B cell (primary cell): ENCODE measurements at regions not wholly inside any gene's neighbourhood (a gene's known extent, or its start where the extent isn't known, plus 50 kb on each side); places are given as distances from the start of the nearest gene placed in this dataset.

Experiments used
- ATAC-seq: fragments of 200-7000 bp; cut with Tn5 transposase; one replicate; pipeline ENCODE4 v1.10.0; 2021; ENCODE audit warnings: low read depth, mild to moderate bottlenecking, moderate number of reproducible peaks, moderate library complexity
- CTCF ChIA-PET: fragments of 350-600 bp; sonication (Branson Sonifier 250); formaldehyde crosslinking; loops from one replicate; lab custom pipeline; 2021; ENCODE audit warnings: antibody characterized with exemption, inconsistent platforms; lab: Charles Lee
- POLR2A ChIA-PET: fragments of 350-600 bp; sonication (Branson Sonifier 250); formaldehyde crosslinking; loops from one replicate; lab custom pipeline; 2021; ENCODE audit warnings: antibody characterized with exemption; lab: Charles Lee
- DNase-seq: peaks from one replicate; pipeline ENCODE4 v3.0.0; 2013
- H2AFZ ChIP-seq: 2 replicates; pipeline ENCODE4 v1.6.1; 2012; ENCODE audit warnings: mild to moderate bottlenecking, low read depth, low read length; ENCODE audit not compliant: insufficient read depth, poor library complexity, severe bottlenecking
- H3K27ac ChIP-seq, 2 donors: 1 replicate in 1 of 2; 2 replicates in 1 of 2; pipeline ENCODE4 v1.5.1; 2012 to 2013; ENCODE audit warnings: low read length in 2 of 2, mild to moderate bottlenecking in 2 of 2, moderate library complexity in 1 of 2
- H3K27me3 ChIP-seq, 4 experiments: fragments of 200-600 bp in 1 of 4; sonication (generic) in 1 of 4; replicated peaks in 1 of 4; 1 replicate in 2 of 4; 2 replicates in 2 of 4; pipeline versions ENCODE4 v1.6.1 to v1.7.0; 2013 to 2016; ENCODE audit warnings: low read length in 3 of 4, mild to moderate bottlenecking in 2 of 4, mixed read lengths in 1 of 4, moderate library complexity in 1 of 4; ENCODE audit not compliant: insufficient read depth in 4 of 4, control insufficient read depth in 3 of 4; ENCODE audit errors: control extremely low read depth in 1 of 4
- H3K36me3 ChIP-seq, 2 experiments: replicated peaks in 1 of 2; 1 replicate in 1 of 2; 2 replicates in 1 of 2; pipeline versions ENCODE4 v1.6.1 to v1.7.1; 2013; ENCODE audit warnings: low read length in 1 of 2; ENCODE audit not compliant: insufficient read depth in 2 of 2, control insufficient read depth in 1 of 2; ENCODE audit errors: control extremely low read depth in 1 of 2, extremely low read depth in 1 of 2
- H3K4me1 ChIP-seq, 2 donors: fragments of 200-600 bp in 1 of 2; sonication (generic) in 1 of 2; 1 replicate in 1 of 2; 2 replicates in 1 of 2; pipeline versions ENCODE4 v1.5.1 to v1.6.1; 2013 to 2017; ENCODE audit warnings: low read length in 2 of 2; ENCODE audit not compliant: control insufficient read depth in 2 of 2, insufficient read depth in 2 of 2
- H3K4me2 ChIP-seq: replicated peaks from 2 replicates; pipeline ENCODE3; 2012; ENCODE audit warnings: mild to moderate bottlenecking, low read depth, low read length; ENCODE audit not compliant: poor library complexity, severe bottlenecking
- H3K4me3 ChIP-seq, 5 experiments: fragments of 200-600 bp in 1 of 5; sonication (generic) in 1 of 5; 1 replicate in 3 of 5; 2 replicates in 2 of 5; pipeline versions ENCODE4 v1.5.1 to v1.7.0; 2011 to 2016; ENCODE audit warnings: low read length in 4 of 5, mild to moderate bottlenecking in 4 of 5, low read depth in 2 of 5, control low read depth in 1 of 5, moderate library complexity in 1 of 5; ENCODE audit not compliant: insufficient read depth in 1 of 5; ENCODE audit errors: control extremely low read depth in 1 of 5, extremely low read depth in 1 of 5
- H3K79me2 ChIP-seq: fragments of 200-600 bp; sonication (generic); one replicate; pipeline ENCODE4 v1.6.0; 2016; ENCODE audit warnings: low read length; ENCODE audit not compliant: control insufficient read depth, insufficient read depth
- H3K9ac ChIP-seq: fragments of 200-600 bp; sonication (generic); 2 replicates; pipeline ENCODE4 v1.6.1; 2017; ENCODE audit warnings: mild to moderate bottlenecking, low read length, moderate library complexity
- H3K9me3 ChIP-seq, 3 donors: one replicate each; pipeline versions ENCODE4 v1.6.1 to v1.7.1; 2013; ENCODE audit warnings: low read length in 2 of 3; ENCODE audit not compliant: control insufficient read depth in 2 of 3, insufficient read depth in 1 of 3; ENCODE audit errors: control extremely low read depth in 1 of 3
- H4K20me1 ChIP-seq: 2 replicates; pipeline ENCODE4 v1.6.0; 2012; ENCODE audit warnings: mild to moderate bottlenecking, low read length; ENCODE audit not compliant: insufficient read depth, control insufficient read depth, poor library complexity, severe bottlenecking
- H3K27ac Mint-ChIP-seq: one replicate; pipeline ENCODE4 v1.8.0; 2021; ENCODE audit warnings: mixed read lengths
- H3K27me3 Mint-ChIP-seq: one replicate; pipeline ENCODE4 v1.8.0; 2021; ENCODE audit warnings: mixed read lengths
- H3K4me1 Mint-ChIP-seq: one replicate; pipeline ENCODE4 v1.8.0; 2021; ENCODE audit warnings: mixed read lengths
- H3K4me3 Mint-ChIP-seq: one replicate; pipeline ENCODE4 v1.8.0; 2021; ENCODE audit warnings: mixed read lengths
- H3K9me3 Mint-ChIP-seq: one replicate; pipeline ENCODE4 v1.8.0; 2022; ENCODE audit warnings: mixed read lengths; ENCODE audit not compliant: insufficient read depth
- EZH2 ChIP-seq: IDR thresholded peaks from 2 replicates; pipeline ENCODE4 v1.6.1; 2012; ENCODE audit warnings: borderline replicate concordance, low read depth, mild to moderate bottlenecking, moderate library complexity, low read length; ENCODE audit not compliant: insufficient read depth, poor library complexity, severe bottlenecking
- WGBS: methylation state at CpG from one replicate; pipeline ENCODE4 v1.1.5; 2013; ENCODE audit warnings: missing lambda C conversion rate; ENCODE audit not compliant: insufficient coverage; 5-methylcytosine and 5-hydroxymethylcytosine counted together
- intact Hi-C: fragments of 100-400 bp; cut with micrococcal nuclease; formaldehyde crosslinking; loops from one replicate; pipeline ENCODE4 v1.10.0; 2022
- TF ChIP-seq, protein P1 (sequence below): fragments of 200-600 bp; IDR thresholded peaks from one replicate; pipeline ENCODE4 v1.8.0; 2022; ENCODE audit warnings: antibody characterized with exemption, mild to moderate bottlenecking

GRCh38 chr12:132432126-132432705 lies 57.7 kb upstream of the FBRSL1 start:
- H3K4me1 Mint-ChIP-seq: peaks cover 67% of the 10 kb centered on the region
- no peak overlapping the region for H3K4me2 ChIP-seq
- ChIA-PET POLR2A (interaction anchor here (1.5 kb wide), 1 partner anchor 33 kb away, joined by 3 read pairs; no protein-coding TSS in a partner anchor), CTCF (interaction anchor here (1.2 kb wide), 2 partner anchors 17 to 91 kb away, joined by 3 to 4 read pairs; no protein-coding TSS in a partner anchor)
- no peak for TF ChIP-seq EZH2
- TF ChIP-seq, protein P1, sequence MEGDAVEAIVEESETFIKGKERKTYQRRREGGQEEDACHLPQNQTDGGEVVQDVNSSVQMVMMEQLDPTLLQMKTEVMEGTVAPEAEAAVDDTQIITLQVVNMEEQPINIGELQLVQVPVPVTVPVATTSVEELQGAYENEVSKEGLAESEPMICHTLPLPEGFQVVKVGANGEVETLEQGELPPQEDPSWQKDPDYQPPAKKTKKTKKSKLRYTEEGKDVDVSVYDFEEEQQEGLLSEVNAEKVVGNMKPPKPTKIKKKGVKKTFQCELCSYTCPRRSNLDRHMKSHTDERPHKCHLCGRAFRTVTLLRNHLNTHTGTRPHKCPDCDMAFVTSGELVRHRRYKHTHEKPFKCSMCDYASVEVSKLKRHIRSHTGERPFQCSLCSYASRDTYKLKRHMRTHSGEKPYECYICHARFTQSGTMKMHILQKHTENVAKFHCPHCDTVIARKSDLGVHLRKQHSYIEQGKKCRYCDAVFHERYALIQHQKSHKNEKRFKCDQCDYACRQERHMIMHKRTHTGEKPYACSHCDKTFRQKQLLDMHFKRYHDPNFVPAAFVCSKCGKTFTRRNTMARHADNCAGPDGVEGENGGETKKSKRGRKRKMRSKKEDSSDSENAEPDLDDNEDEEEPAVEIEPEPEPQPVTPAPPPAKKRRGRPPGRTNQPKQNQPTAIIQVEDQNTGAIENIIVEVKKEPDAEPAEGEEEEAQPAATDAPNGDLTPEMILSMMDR: no peak
- intact Hi-C loops: loop anchor here (5.0 kb wide), 1 partner anchor 35 kb away; no protein-coding TSS in a partner anchor
- no peak for DNase-seq
- no peaks in the 10 kb centered on the region for H3K9me3 Mint-ChIP-seq
- H3K27me3 ChIP-seq: peaks cover 0 to 4% (median 2%) of the 10 kb centered on the region in 4 experiments
- peak overlapping the region; percentile 53 for H3K27ac Mint-ChIP-seq
- peaks cover 66 to 79% of the 10 kb centered on the region in 2 donors for H3K4me1 ChIP-seq
- no peak overlapping the region for H3K4me3 Mint-ChIP-seq
- peaks cover 0 to 15% (median 3%) of the 10 kb centered on the region in 3 donors for H3K9me3 ChIP-seq
- no peaks in the 10 kb centered on the region for H3K36me3 ChIP-seq
- no peak overlapping the region for H3K9ac ChIP-seq
- no peaks in the 10 kb centered on the region for H3K79me2 ChIP-seq
- H2AFZ ChIP-seq: no peak overlapping the region
- H3K27me3 Mint-ChIP-seq: no peaks in the 10 kb centered on the region
- no peak for ATAC-seq
- H4K20me1 ChIP-seq: no peaks in the 10 kb centered on the region
- no peak overlapping the region for H3K4me3 ChIP-seq
- H3K27ac ChIP-seq: no peak overlapping the region
- WGBS: 96% methylated on average over 16 of the region's 18 CpGs
